ENCODE measurements at regions not wholly inside any gene's neighbourhood (a gene's known extent, or its start where the extent isn't known, plus 50 kb on each side); places are given as distances from the start of the nearest gene placed in this dataset.

DNA sequence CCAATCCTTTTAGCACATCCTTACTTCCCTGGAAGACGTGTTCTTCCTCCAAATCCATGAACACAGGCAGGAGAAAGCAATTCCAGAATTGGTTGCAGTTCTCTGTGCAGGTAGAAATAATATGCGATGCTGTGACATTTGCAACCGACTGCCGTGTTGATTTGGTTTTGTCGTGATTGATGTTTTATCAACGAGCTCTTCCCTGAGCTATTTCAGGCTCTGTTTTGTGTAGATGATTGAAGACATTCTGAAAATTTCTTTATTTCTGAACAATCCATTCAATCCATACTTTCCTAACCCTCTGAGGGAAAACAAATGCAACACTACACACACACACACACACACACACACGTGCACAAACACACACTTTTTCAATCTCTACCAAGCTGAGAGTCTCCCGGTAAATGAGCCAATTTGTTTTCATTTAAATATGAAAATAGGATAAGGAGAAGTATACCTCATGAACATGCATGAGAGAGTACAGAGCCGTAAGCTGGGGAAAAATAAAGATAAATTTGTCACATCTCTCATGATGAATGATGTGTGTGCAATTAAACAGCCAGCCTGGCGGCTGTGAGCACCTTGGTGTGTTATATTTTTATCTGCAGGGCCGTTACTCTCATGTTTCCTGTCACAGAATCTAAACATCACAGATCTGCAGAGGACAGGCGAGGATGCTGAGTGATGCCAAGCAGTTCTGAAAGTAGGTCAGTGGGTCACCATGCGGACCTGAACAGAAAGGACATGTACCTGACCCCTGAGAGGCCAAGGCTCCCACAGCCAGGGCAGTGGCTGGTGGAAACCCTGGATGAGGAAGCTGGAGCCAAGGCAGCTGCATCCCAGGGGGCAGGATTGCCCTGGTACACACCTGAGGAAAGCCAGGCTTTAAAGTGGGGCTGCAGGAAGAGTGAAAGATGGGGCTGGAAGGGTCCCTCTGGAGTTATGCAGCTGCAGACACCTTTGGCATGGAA is 64.8 kb downstream of the PDCL3 start:
- WGBS (ENCODE audit: insufficient coverage, low lambda C conversion rate): 50% methylated on average over 2 of the region's 13 CpGs
- Histone ChIP-seq H3K27me3 (ENCODE audit: control insufficient read depth, insufficient read depth, low read length) (no peaks in the 10 kb centered on the region), H3K4me3 (ENCODE audit: low read length) (no peak overlapping the region), H3K4me1 (ENCODE audit: control insufficient read depth, insufficient read depth, low read length) (no peaks in the 10 kb centered on the region), H3K9me3 (ENCODE audit: control insufficient read depth, low read depth, low read length) (no peaks in the 10 kb centered on the region), H3K27ac (ENCODE audit: low read length) (no peak overlapping the region), H3K36me3 (ENCODE audit: control insufficient read depth, insufficient read depth, low read length) (no peaks in the 10 kb centered on the region)
- DNase-seq: no peak

GRCh38 chr2:100628506-100628905 is 65.7 kb downstream of the PDCL3 start:
- no peaks in the 10 kb centered on the region for H3K9me3 ChIP-seq (ENCODE audit: control insufficient read depth, low read depth, low read length)
- no peaks in the 10 kb centered on the region for H3K36me3 ChIP-seq (ENCODE audit: control insufficient read depth, insufficient read depth, low read length)
- no CpG with 5 or more reads among the region's 13 CpGs for WGBS (ENCODE audit: insufficient coverage, low lambda C conversion rate)
- no peak overlapping the region for H3K4me3 ChIP-seq (ENCODE audit: low read length)
- H3K27me3 ChIP-seq (ENCODE audit: control insufficient read depth, insufficient read depth, low read length): no peaks in the 10 kb centered on the region
- no peak overlapping the region for H3K27ac ChIP-seq (ENCODE audit: low read length)
- H3K4me1 ChIP-seq (ENCODE audit: control insufficient read depth, insufficient read depth, low read length): no peaks in the 10 kb centered on the region
- DNase-seq: no peak

- Histone ChIP-seq H3K27ac (ENCODE audit: low read length) (no peak overlapping the region), H3K4me1 (ENCODE audit: control insufficient read depth, insufficient read depth, low read length) (no peaks in the 10 kb centered on the region), H3K9me3 (ENCODE audit: control insufficient read depth, low read depth, low read length) (no peaks in the 10 kb centered on the region), H3K36me3 (ENCODE audit: control insufficient read depth, insufficient read depth, low read length) (no peaks in the 10 kb centered on the region), H3K27me3 (ENCODE audit: control insufficient read depth, insufficient read depth, low read length) (no peaks in the 10 kb centered on the region), H3K4me3 (ENCODE audit: low read length) (no peak overlapping the region)
- 100% methylated on average over 1 of the region's 5 CpGs for WGBS (ENCODE audit: insufficient coverage, low lambda C conversion rate)
- no peak for DNase-seq
These were observed 66.5 kb downstream of the PDCL3 start for GRCh38 chr2:100629309-100629708.

DNA sequence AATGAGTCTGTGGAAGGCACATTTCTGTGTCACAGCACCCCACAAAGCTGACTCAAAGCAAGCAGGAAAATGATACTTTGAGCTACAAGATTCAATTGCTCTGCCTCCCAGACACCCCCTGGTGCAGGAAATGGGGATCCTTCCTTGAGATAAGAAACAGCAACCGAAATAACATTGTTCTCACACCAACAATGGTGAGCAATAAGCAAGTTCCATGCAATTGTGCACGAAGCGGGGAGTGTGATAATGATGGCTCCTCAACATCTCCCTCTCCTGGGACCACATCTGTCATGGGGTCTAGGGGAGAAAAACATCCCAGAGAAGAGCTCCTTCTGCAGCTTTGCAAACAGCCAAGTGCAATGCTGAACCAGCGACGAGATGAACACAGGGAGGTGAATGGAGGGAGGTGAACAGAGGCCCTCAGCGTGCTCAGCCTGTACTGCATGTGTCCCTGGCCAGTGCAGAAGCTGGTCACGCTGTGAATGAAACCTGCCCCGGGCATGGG is 67.7 kb downstream of the PDCL3 start:
- Histone ChIP-seq H3K27me3 (ENCODE audit: control insufficient read depth, insufficient read depth, low read length) (no peaks in the 10 kb centered on the region), H3K27ac (ENCODE audit: low read length) (no peak overlapping the region), H3K36me3 (ENCODE audit: control insufficient read depth, insufficient read depth, low read length) (no peaks in the 10 kb centered on the region), H3K9me3 (ENCODE audit: control insufficient read depth, low read depth, low read length) (no peaks in the 10 kb centered on the region), H3K4me3 (ENCODE audit: low read length) (no peak overlapping the region), H3K4me1 (ENCODE audit: control insufficient read depth, insufficient read depth, low read length) (no peaks in the 10 kb centered on the region)
- no CpG with 5 or more reads among the region's 8 CpGs for WGBS (ENCODE audit: insufficient coverage, low lambda C conversion rate)
- no peak for DNase-seq

GRCh38 chr2:100632037-100632436 is 69.2 kb downstream of the PDCL3 start:
- no peak overlapping the region for H3K27ac ChIP-seq (ENCODE audit: low read length)
- WGBS (ENCODE audit: insufficient coverage, low lambda C conversion rate): no CpG with 5 or more reads among the region's 7 CpGs

GRCh38 chr2:100632759-100633158 is 70.0 kb downstream of the PDCL3 start:
- Histone ChIP-seq H3K9me3 (ENCODE audit: control insufficient read depth, low read depth, low read length) (no peaks in the 10 kb centered on the region), H3K27me3 (ENCODE audit: control insufficient read depth, insufficient read depth, low read length) (no peaks in the 10 kb centered on the region), H3K4me3 (ENCODE audit: low read length) (no peak overlapping the region), H3K36me3 (ENCODE audit: control insufficient read depth, insufficient read depth, low read length) (no peaks in the 10 kb centered on the region), H3K4me1 (ENCODE audit: control insufficient read depth, insufficient read depth, low read length) (no peaks in the 10 kb centered on the region), H3K27ac (ENCODE audit: low read length) (no peak overlapping the region)
- WGBS (ENCODE audit: insufficient coverage, low lambda C conversion rate): no CpG with 5 or more reads among the region's 4 CpGs
- no peak for DNase-seq

More at GRCh38 chr2:100632037-100632436, 69.2 kb downstream of the PDCL3 start:
- Histone ChIP-seq H3K9me3 (ENCODE audit: control insufficient read depth, low read depth, low read length) (no peaks in the 10 kb centered on the region), H3K27me3 (ENCODE audit: control insufficient read depth, insufficient read depth, low read length) (no peaks in the 10 kb centered on the region), H3K4me1 (ENCODE audit: control insufficient read depth, insufficient read depth, low read length) (no peaks in the 10 kb centered on the region), H3K36me3 (ENCODE audit: control insufficient read depth, insufficient read depth, low read length) (no peaks in the 10 kb centered on the region), H3K4me3 (ENCODE audit: low read length) (no peak overlapping the region)
- no peak for DNase-seq

DNA sequence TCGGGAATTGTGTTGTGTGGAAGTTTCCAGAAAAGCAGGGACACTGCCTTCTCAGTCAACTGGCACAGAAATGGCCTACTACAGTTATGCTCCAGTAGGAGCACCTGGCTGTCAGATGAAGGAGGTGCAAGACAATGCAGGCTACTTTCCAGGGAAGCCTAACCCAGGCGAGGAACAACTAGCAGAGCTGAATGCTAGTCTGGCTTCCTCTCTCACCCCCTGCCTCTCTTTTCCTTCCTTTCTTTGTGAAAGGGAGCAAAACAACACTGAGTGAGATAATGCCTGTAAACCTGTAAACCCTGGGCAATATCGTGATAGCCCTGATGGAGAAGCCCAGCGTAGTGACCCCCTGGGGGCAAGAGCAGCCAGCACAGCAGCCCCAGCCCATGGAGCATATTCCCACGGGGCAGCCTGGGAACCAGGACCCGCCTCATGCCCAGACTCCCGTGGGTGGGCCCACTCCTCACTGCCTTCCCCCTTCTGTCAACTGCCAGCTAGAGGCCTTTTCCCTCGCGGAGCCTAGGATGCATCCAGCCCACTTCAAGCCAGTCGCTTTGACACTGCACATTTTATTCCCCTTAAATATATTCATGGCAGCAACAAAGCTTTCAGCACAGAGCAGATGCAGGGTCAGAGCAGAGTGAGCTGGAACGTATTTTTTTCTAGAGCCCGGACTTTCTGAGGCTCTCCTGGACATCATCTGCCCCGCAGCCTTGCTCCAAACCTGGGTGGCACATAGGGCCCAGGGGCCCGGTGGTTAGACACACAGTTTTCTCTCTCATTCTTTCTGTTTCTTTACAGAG is 77.0 kb downstream of the PDCL3 start:
- no peak overlapping the region for H3K4me3 ChIP-seq (ENCODE audit: low read length)
- no peak for DNase-seq
- no peaks in the 10 kb centered on the region for H3K9me3 ChIP-seq (ENCODE audit: control insufficient read depth, low read depth, low read length)
- no peaks in the 10 kb centered on the region for H3K36me3 ChIP-seq (ENCODE audit: control insufficient read depth, insufficient read depth, low read length)
- no peak overlapping the region for H3K27ac ChIP-seq (ENCODE audit: low read length)
- no CpG with 5 or more reads among the region's 14 CpGs for WGBS (ENCODE audit: insufficient coverage, low lambda C conversion rate)
- H3K4me1 ChIP-seq (ENCODE audit: control insufficient read depth, insufficient read depth, low read length): no peaks in the 10 kb centered on the region
- H3K27me3 ChIP-seq (ENCODE audit: control insufficient read depth, insufficient read depth, low read length): no peaks in the 10 kb centered on the region

- H3K36me3 ChIP-seq (ENCODE audit: control insufficient read depth, insufficient read depth, low read length): no peaks in the 10 kb centered on the region
- WGBS (ENCODE audit: insufficient coverage, low lambda C conversion rate): 58% methylated on average over 2 of the region's 21 CpGs
These were observed 77.8 kb downstream of the PDCL3 start for GRCh38 chr2:100640431-100641124.

GRCh38 chr2:100641125-100641435 is 78.3 kb downstream of the PDCL3 start:
- no peaks in the 10 kb centered on the region for H3K4me1 ChIP-seq (ENCODE audit: control insufficient read depth, insufficient read depth, low read length)
- H3K27me3 ChIP-seq (ENCODE audit: control insufficient read depth, insufficient read depth, low read length): no peaks in the 10 kb centered on the region
- no peaks in the 10 kb centered on the region for H3K36me3 ChIP-seq (ENCODE audit: control insufficient read depth, insufficient read depth, low read length)
- WGBS (ENCODE audit: insufficient coverage, low lambda C conversion rate): no CpG with 5 or more reads among the region's 11 CpGs
- H3K27ac ChIP-seq (ENCODE audit: low read length): no peak overlapping the region
- no peak for DNase-seq
- H3K4me3 ChIP-seq (ENCODE audit: low read length): no peak overlapping the region
- H3K9me3 ChIP-seq (ENCODE audit: control insufficient read depth, low read depth, low read length): no peaks in the 10 kb centered on the region

More at GRCh38 chr2:100640431-100641124, 77.8 kb downstream of the PDCL3 start:
- no peak for DNase-seq
- H3K27ac ChIP-seq (ENCODE audit: low read length): no peak overlapping the region
- no peaks in the 10 kb centered on the region for H3K9me3 ChIP-seq (ENCODE audit: control insufficient read depth, low read depth, low read length)
- H3K4me1 ChIP-seq (ENCODE audit: control insufficient read depth, insufficient read depth, low read length): no peaks in the 10 kb centered on the region
- no peak overlapping the region for H3K4me3 ChIP-seq (ENCODE audit: low read length)
- no peaks in the 10 kb centered on the region for H3K27me3 ChIP-seq (ENCODE audit: control insufficient read depth, insufficient read depth, low read length)

DNA sequence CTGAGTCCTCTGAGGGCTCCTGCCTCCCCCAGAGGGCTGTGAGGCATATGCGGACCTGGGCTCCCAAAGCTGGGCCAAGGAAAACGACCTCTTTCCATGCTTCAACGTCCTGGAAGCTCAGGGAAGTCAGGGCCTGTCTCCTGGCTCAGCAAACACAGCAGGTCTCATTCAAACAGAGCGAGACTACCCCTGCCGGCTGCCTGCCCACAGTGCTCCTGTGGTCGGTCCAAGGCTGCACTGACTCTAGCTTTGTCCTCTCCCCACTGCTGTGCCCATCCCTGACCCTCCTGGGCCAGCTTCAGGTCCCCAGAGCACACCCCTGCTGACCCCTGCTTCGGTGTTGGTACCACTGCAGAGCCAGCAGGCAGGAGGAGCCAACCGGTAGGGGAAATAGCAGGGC is 79.6 kb downstream of the PDCL3 start:
- no peaks in the 10 kb centered on the region for H3K9me3 ChIP-seq (ENCODE audit: control insufficient read depth, low read depth, low read length)
- no peaks in the 10 kb centered on the region for H3K36me3 ChIP-seq (ENCODE audit: control insufficient read depth, insufficient read depth, low read length)
- no peak for DNase-seq
- no peaks in the 10 kb centered on the region for H3K27me3 ChIP-seq (ENCODE audit: control insufficient read depth, insufficient read depth, low read length)
- no peak overlapping the region for H3K27ac ChIP-seq (ENCODE audit: low read length)
- WGBS (ENCODE audit: insufficient coverage, low lambda C conversion rate): 100% methylated on average over 1 of the region's 8 CpGs
- no peaks in the 10 kb centered on the region for H3K4me1 ChIP-seq (ENCODE audit: control insufficient read depth, insufficient read depth, low read length)
- H3K4me3 ChIP-seq (ENCODE audit: low read length): no peak overlapping the region
